ENCODE measurements at regions not wholly inside any gene's neighbourhood (a gene's known extent, or its start where the extent isn't known, plus 50 kb on each side); places are given as distances from the start of the nearest gene placed in this dataset.

DNA sequence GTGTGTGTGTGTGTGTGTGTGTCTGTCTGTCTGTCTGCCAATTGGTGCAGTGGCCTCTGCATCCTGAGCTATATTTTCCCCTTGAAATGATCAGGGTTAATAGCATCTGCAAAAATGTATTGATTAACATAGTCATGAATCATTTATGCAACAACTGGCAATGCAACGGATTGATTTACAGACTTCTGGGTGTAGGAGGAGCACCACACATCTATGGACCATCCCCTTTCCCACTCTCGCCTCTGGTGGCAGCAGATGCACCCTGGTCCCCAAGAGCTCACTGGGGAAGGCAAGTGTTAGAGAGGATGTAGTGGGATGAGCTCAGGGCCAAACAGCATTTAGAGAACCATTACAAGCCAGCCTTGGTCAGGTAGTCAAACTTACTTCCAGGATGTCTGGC lies 272.7 kb upstream of the C2CD4B start:
- DNase-seq (ENCODE audit: low read depth in 3 of 3), result no peak

DNA sequence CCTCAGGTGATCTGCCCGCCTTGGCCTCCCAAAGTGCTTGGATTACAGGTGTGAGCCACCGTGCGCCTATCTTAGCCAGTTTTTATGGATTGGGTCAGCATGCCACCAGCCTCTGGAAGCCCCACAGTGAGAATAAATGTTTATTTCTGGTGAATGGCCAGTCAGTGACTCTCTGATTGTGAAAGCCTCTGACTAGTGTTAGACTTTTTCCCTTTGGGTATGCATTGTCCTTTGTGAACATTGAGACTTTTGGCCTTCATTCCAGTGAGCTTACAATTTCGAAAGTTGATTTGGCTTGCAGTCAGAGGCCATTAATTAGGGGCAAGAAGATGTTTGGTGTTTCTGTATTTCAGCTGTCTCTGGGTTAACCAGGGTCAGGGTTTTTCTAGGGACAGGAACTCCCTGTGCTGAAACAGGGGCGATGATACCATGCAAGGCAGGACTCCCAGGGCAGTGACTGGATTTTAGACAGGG lies 274.5 kb upstream of the C2CD4B start:
- no peak for DNase-seq (ENCODE audit: low read depth in 3 of 3)

- no peak for DNase-seq (ENCODE audit: low read depth in 3 of 3)
Observed at GRCh38 chr15:62440362-62441105, 275.4 kb upstream of the C2CD4B start.

DNA sequence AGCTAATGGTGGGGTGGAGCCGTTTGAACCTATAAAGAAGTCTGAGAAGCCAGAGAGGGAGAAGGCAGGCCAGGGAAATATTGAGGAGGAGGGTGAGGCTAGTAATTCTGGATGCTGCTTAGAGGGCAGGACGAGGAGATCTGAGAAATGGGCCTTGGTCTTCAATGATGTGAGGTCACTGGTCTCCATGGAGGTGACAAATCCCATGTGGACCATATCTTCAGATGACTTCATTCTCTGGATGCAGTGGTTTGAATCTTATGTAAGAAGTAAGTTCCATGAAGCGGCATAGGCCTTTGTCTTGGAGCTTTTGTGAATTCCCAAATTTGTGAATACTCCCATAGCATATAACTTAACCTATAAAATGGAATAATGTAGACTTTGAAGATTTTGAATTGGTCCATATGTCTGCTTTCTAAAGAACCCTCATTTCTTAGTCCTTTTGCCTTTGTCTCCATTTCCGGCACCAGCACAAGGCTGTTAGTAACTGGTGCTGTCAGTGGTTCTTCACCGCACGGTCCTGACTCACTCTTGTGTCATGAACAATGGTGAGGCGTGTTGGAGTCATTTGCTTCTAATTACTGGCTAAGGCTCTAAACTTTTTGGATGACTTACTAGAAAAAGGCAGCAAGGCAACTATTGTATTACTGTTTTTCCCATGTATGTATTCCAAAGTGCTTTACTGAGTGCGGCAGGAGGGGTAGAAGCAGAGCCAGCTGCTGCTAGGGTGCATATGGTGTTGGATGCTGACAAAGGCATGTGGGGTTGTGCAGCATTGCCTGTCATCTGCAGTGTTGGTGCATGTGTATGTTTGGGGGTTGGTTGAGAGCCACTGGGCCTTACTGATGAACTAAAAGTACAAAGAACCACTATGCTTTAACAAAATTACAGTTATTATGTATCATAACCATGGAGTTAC lies 279.3 kb upstream of the C2CD4B start:
- no peak for DNase-seq (ENCODE audit: low read depth in 3 of 3)

- no peak for DNase-seq (ENCODE audit: low read depth in 3 of 3)
Observed at GRCh38 chr15:62445244-62445643, 280.2 kb upstream of the C2CD4B start.

GRCh38 chr15:62446984-62447383 lies 281.9 kb upstream of the C2CD4B start:
- no peak for DNase-seq (ENCODE audit: low read depth in 3 of 3)

- no peak for DNase-seq (ENCODE audit: low read depth in 3 of 3)
Observed at GRCh38 chr15:62447742-62448141, 282.7 kb upstream of the C2CD4B start.

- no peak for DNase-seq (ENCODE audit: low read depth in 3 of 3)
Observed at GRCh38 chr15:62449638-62450037, 284.6 kb upstream of the C2CD4B start.

- no peak for DNase-seq (ENCODE audit: low read depth in 3 of 3)
Observed at GRCh38 chr15:62450061-62450460, 285.0 kb upstream of the C2CD4B start.

DNA sequence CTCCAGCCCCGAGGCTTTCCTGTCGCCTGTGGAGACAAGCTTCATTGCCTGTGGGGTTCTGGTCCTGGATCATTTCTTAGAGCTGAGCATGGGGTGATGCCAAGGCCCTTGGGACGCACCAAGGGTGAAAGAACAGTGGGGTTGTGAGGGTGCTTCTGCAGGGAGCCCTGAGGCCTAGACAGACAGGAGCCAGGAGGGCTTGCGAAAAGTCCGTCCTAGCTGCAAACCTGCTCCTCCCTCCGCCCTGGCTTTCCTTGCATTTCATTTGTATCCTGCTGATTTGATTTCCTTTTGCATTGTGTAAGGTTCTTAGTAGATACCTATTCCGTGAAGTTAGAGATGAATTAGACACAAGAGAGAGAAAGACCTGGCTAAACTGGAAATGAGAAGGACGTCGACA lies 286.9 kb upstream of the C2CD4B start:
- no peak for DNase-seq (ENCODE audit: low read depth in 3 of 3)

DNA sequence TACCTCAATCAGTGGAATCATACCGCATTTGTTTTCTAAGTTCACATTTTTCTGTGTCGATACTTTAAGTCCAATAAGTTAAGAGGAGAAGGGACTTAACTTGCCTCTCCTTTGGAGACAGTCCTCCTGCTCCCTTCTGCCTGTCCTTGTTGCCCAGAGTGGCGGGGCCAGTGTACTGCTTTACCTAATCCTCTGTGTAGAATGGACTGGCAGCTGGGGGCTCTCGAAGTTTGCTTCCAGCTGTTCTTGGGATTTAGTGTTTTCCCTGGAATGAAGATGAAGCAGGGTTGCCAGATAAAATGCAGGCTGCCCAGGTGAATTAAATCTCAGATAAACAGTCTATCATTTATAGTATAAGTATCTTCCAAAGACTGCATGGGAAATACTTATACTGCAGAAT lies 287.6 kb upstream of the C2CD4B start:
- DNase-seq (ENCODE audit: low read depth in 3 of 3), result no peak

DNA sequence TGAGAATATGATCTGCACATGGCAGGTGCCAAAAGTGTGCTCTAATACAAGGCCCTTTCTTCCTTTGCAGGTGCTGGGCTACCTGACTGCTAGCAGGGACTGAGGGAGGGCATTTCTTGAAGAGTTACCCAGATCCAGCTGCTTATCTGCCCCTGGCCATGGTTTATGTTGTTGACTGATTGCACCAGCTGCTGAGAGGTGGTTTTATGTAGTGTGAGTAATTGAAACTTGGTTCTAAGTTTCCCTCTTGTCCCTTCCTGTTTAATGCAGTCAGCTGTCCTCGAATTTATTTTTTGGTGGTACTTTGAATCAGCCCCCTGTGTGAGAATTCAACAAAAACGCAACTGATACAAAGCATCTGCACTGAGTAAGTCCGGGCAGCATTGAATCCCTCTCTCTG lies 288.3 kb upstream of the C2CD4B start:
- DNase-seq (ENCODE audit: low read depth in 3 of 3), result no peak

GRCh38 chr15:62453981-62454380 lies 288.9 kb upstream of the C2CD4B start:
- DNase-seq (ENCODE audit: low read depth in 3 of 3), result no peak

GRCh38 chr15:62454567-62455172 lies 289.6 kb upstream of the C2CD4B start:
- no peak for DNase-seq (ENCODE audit: low read depth in 3 of 3)

DNA sequence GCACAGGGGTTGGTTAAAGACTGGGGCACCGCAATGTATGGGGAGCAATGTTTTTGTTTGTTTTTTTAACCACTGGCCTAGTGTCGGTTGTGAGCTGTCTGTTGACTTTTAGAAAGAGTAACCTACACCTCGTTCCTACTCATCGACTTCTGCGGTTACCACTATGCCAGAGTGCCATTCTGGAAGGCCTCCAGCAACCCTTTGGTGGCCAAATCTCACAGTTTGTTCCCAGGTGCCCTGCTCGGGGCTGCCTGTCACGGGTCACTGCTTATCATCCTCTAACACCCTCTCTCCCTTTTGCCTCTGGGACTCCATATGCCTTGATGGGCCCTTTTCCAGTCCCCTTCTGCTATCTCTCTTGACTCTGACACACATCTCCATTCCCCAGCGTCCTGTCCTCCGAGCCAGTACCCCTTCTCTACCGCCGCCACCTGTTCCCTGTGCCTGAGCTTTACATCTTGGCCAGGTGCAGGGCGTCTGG lies 290.4 kb upstream of the C2CD4B start:
- no peak for DNase-seq (ENCODE audit: low read depth in 3 of 3)

DNA sequence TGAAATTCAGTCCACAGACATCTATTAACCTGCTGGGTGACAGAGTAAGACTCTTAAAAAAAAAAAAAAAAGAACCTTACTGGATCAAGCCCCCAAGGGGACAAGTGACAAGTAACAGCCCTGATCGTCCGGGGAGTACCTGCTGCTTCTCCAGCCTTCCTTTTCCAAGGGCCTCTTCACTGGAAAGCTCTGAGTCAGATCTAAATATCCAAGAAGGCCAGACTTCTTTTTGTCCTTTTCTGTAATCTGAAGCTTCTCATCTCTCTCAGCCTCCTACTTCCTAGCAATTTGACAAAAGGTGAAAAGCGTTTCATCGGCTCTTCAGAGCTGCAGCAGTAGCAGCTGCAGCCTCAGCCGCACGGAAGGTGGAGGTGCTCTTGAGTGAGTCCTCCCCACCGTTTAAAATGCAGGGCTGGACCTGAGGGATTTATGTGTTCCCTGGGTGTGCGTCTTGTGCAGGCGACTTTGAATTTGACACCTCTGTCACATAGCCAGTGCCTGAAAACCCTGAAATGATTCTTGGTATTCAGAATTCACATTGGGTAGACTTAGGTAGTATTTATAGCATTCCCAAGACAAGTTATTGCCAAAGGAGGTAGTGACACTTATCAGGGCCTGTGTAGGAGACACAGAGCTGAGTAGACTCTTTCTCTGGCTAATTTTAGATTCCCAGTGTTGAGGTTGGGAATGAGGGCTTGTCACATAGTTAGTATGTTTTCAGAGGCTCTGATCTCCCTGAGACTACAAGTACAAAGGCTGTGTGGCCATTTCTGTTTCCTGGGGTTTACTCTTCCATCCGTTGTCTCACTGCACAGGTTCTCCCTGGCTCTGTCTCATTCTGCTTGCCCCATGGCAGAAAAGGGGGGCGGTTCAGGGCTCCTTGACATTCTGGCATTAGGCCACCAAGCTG lies 291.2 kb upstream of the C2CD4B start:
- no peak for DNase-seq (ENCODE audit: low read depth in 3 of 3)

- no peak for DNase-seq (ENCODE audit: low read depth in 3 of 3)
Observed at GRCh38 chr15:62457100-62457499, 292.0 kb upstream of the C2CD4B start.

- DNase-seq (ENCODE audit: low read depth in 3 of 3), result no peak
Observed at GRCh38 chr15:62459875-62460274, 294.8 kb upstream of the C2CD4B start.

DNA sequence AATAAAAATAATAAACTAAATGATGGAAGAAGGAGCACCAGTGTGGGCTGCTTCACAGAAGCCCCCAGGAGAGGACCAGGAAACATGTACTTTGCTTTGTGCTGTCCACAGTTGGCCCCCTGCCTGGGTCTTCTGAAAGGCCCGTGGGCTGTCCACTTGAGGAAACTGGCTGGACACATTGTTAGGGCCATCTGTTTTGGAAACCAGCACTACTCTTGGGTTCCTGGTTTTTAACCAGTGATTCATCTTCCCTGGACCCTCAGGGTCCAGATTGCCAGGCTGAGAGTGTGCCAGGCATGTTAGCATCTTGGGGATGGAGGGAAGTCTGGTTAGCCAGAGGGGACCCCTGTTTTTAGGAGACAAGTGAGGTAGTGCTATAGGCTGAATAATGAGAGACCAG lies 297.2 kb upstream of the C2CD4B start:
- no peak for DNase-seq (ENCODE audit: low read depth in 3 of 3)

- no peak for DNase-seq (ENCODE audit: low read depth in 3 of 3)
Observed at GRCh38 chr15:62462721-62463120, 297.6 kb upstream of the C2CD4B start.

GRCh38 chr15:62464705-62465104 lies 299.6 kb upstream of the C2CD4B start:
- no peak for DNase-seq (ENCODE audit: low read depth in 3 of 3)

All from stimulated activated CD4-positive, alpha-beta T cell treated with anti-CD3 and anti-CD28 coated beads, TNF-alpha, amount 100 ng/mL, for 48 hours (primary cell).